Panc1 (cell line): ENCODE measurements at regions not wholly inside any gene's neighbourhood (a gene's known extent, or its start where the extent isn't known, plus 50 kb on each side); places are given as distances from the start of the nearest gene placed in this dataset.

ENCODE experiments used
- ATAC-seq: fragments of 200-7000 bp; cut with Tn5 transposase; 2 replicates; pipeline ENCODE4 v1.9.1; 2020; ENCODE audit warnings: mild to moderate bottlenecking, moderate library complexity
- BruUV-seq: library from RNA; stranded (reverse); fragments of 400-500 nt; replicated peaks from 2 replicates; lab custom pipeline; 2021; lab: Mats Ljungman, UMichigan
- CTCF ChIA-PET: fragments of 300-600 bp; sonication (Branson Sonifier 250); formaldehyde crosslinking; loops from one replicate; lab custom pipeline; 2022; ENCODE audit warnings: antibody characterized with exemption; lab: Charles Lee
- POLR2A ChIA-PET: fragments of 300-600 bp; sonication (Branson Sonifier 250); formaldehyde crosslinking; loops from one replicate; lab custom pipeline; 2022; ENCODE audit warnings: antibody characterized with exemption; lab: Charles Lee
- DNase-seq: peaks from one replicate; pipeline ENCODE4 v3.0.0-alpha.2; 2010; ENCODE audit warnings: low read depth, low spot score
- H3K27ac ChIP-seq: 2 replicates; pipeline ENCODE4 v1.5.1; 2011; ENCODE audit warnings: mild to moderate bottlenecking, low read length, inconsistent platforms
- H3K27me3 ChIP-seq: fragments of 200-500 bp; sonication (Bioruptor generic); 2 replicates; pipeline ENCODE4 v1.6.0; 2014; ENCODE audit warnings: low read length, inconsistent platforms; ENCODE audit not compliant: control insufficient read depth, insufficient read depth
- H3K36me3 ChIP-seq: fragments of 200-500 bp; sonication (Bioruptor generic); 2 replicates; pipeline ENCODE4 v1.5.1; 2014; ENCODE audit warnings: inconsistent platforms, mild to moderate bottlenecking, low read length, moderate library complexity; ENCODE audit not compliant: control insufficient read depth, insufficient read depth
- H3K4me1 ChIP-seq: 2 replicates; pipeline ENCODE4 v1.5.1; 2011; ENCODE audit warnings: inconsistent platforms, mild to moderate bottlenecking, low read length, moderate library complexity; ENCODE audit not compliant: control insufficient read depth, insufficient read depth
- H3K4me3 ChIP-seq, 2 experiments: 2 replicates each; pipeline ENCODE4 v1.5.1; 2011 to 2012; ENCODE audit warnings: low read depth in 2 of 2, low read length in 2 of 2, mild to moderate bottlenecking in 2 of 2, inconsistent platforms in 1 of 2, moderate library complexity in 1 of 2
- H3K9me3 ChIP-seq: fragments of 200-500 bp; sonication (Bioruptor generic); 2 replicates; pipeline ENCODE4 v1.5.1; 2014; ENCODE audit warnings: low read depth, mild to moderate bottlenecking, inconsistent platforms, low read length, moderate library complexity; ENCODE audit not compliant: control insufficient read depth, insufficient read depth
- CTCF ChIP-seq: fragments of 450-650 bp; IDR thresholded peaks from 2 replicates; pipeline ENCODE4 v1.5.1; 2017; ENCODE audit warnings: mild to moderate bottlenecking
- POLR2AphosphoS5 ChIP-seq: IDR thresholded peaks from 2 replicates; pipeline ENCODE4 v1.6.1; 2012; ENCODE audit warnings: mild to moderate bottlenecking, low read depth, low read length, moderate library complexity
- REST ChIP-seq, 2 experiments: IDR thresholded peaks; 2 replicates each; pipeline ENCODE4 v1.6.1; 2011 to 2012; ENCODE audit warnings: low read depth in 2 of 2, control low read depth in 1 of 2, low read length in 1 of 2, mild to moderate bottlenecking in 1 of 2, moderate library complexity in 1 of 2; ENCODE audit not compliant: insufficient read depth in 1 of 2
- SIN3A ChIP-seq: IDR thresholded peaks from 2 replicates; pipeline ENCODE4 v1.6.1; 2012; ENCODE audit warnings: low read depth, mild to moderate bottlenecking, low read length, moderate library complexity, borderline replicate concordance; ENCODE audit not compliant: insufficient read depth
- TCF7L2 ChIP-seq: IDR thresholded peaks from 2 replicates; pipeline ENCODE4 v1.6.1; 2011; ENCODE audit warnings: mild to moderate bottlenecking, low read depth, low read length, inconsistent platforms
- in situ Hi-C: cut with HindIII; loops from 2 replicates; pipeline ENCODE4 v1.10.0; 2016; ENCODE audit warnings: low sequenced_read_pairs, low pct_unique_long_range_greater_than_20kb
- intact Hi-C: fragments of 100-400 bp; cut with micrococcal nuclease; formaldehyde crosslinking; loops from one replicate; pipeline ENCODE4 v1.10.0; 2022; ENCODE audit not compliant: unreplicated experiment

- H3K4me1 ChIP-seq = no peaks in the 10 kb centered on the region
- DNase-seq (no peak), ATAC-seq (no peak)
- no peaks in the 10 kb centered on the region for H3K27me3 ChIP-seq
- intact Hi-C loops = no loop called here
- H3K36me3 ChIP-seq = no peaks in the 10 kb centered on the region
- TF ChIP-seq SIN3A (no peak), POLR2AphosphoS5 (no peak), CTCF (no peak), TCF7L2 (no peak), REST (IDR thresholded peaks at IDR 0.05; ENCODE audit: insufficient read depth in 1 of 2, low read depth in 2 of 2, low read length in 1 of 2) (no peak)
- in situ Hi-C loops = no loop called here
- no peak overlapping the region for H3K4me3 ChIP-seq
- CTCF ChIA-PET = no interaction called here
- POLR2A ChIA-PET = no interaction called here
- BruUV-seq = no TSS peak
- no peaks in the 10 kb centered on the region for H3K9me3 ChIP-seq
- H3K27ac ChIP-seq = no peak overlapping the region
Observed at GRCh38 chr1:222334026-222334680, 213.8 kb downstream of the HHIPL2 start.

- H3K36me3 ChIP-seq = no peaks in the 10 kb centered on the region
- H3K4me3 ChIP-seq = no peak overlapping the region
- H3K9me3 ChIP-seq = no peaks in the 10 kb centered on the region
- no TSS peak for BruUV-seq
- TF ChIP-seq REST (IDR thresholded peaks at IDR 0.05; ENCODE audit: insufficient read depth in 1 of 2, low read depth in 2 of 2, low read length in 1 of 2) (no peak), CTCF (no peak), TCF7L2 (no peak), POLR2AphosphoS5 (no peak), SIN3A (no peak)
- H3K27me3 ChIP-seq = no peaks in the 10 kb centered on the region; the same call in 1 of the 2 replicates
- H3K27ac ChIP-seq = no peak overlapping the region
- intact Hi-C loops (no loop called here), in situ Hi-C loops (no loop called here)
- ChIA-PET POLR2A (no interaction called here), CTCF (no interaction called here)
- no peak for DNase-seq
- no peak for ATAC-seq
- no peaks in the 10 kb centered on the region for H3K4me1 ChIP-seq
Observed at GRCh38 chr1:222331765-222332164, 216.1 kb downstream of the HHIPL2 start.
